H1 (cell line): ENCODE measurements at regions not wholly inside any gene's neighbourhood (a gene's known extent, or its start where the extent isn't known, plus 50 kb on each side); places are given as distances from the start of the nearest gene placed in this dataset.

ENCODE experiments used
- BCL11A ChIP-seq, 2 experiments: IDR thresholded peaks; one replicate each; pipeline ENCODE4 v1.6.1; 2011; ENCODE audit warnings: low read depth in 2 of 2, low read length in 2 of 2, mild to moderate bottlenecking in 2 of 2
- CHD1 ChIP-seq: IDR thresholded peaks from 2 replicates; pipeline ENCODE4 v1.6.1; 2012; ENCODE audit warnings: low read depth, low read length, improper control_type of control experiment
- CHD2 ChIP-seq: IDR thresholded peaks from 2 replicates; pipeline ENCODE4 v1.6.1; 2012; ENCODE audit warnings: low read length, improper control_type of control experiment
- CTBP2 ChIP-seq: IDR thresholded peaks from 2 replicates; pipeline ENCODE4 v1.7.0; 2011; ENCODE audit warnings: borderline replicate concordance, mild to moderate bottlenecking, moderate library complexity, mixed read lengths, low read length; ENCODE audit not compliant: insufficient read depth, insufficient read length
- MAFK ChIP-seq: IDR thresholded peaks from 2 replicates; pipeline ENCODE4 v1.6.1; 2012; ENCODE audit warnings: low read depth, mild to moderate bottlenecking, improper control_type of control experiment, low read length
- TAF1 ChIP-seq: IDR thresholded peaks from 2 replicates; pipeline ENCODE4 v1.6.1; 2011; ENCODE audit warnings: mild to moderate bottlenecking, low read depth, low read length
- TCF12 ChIP-seq: IDR thresholded peaks from 2 replicates; pipeline ENCODE4 v1.6.1; 2011; ENCODE audit warnings: low read depth, mild to moderate bottlenecking, low read length

DNA sequence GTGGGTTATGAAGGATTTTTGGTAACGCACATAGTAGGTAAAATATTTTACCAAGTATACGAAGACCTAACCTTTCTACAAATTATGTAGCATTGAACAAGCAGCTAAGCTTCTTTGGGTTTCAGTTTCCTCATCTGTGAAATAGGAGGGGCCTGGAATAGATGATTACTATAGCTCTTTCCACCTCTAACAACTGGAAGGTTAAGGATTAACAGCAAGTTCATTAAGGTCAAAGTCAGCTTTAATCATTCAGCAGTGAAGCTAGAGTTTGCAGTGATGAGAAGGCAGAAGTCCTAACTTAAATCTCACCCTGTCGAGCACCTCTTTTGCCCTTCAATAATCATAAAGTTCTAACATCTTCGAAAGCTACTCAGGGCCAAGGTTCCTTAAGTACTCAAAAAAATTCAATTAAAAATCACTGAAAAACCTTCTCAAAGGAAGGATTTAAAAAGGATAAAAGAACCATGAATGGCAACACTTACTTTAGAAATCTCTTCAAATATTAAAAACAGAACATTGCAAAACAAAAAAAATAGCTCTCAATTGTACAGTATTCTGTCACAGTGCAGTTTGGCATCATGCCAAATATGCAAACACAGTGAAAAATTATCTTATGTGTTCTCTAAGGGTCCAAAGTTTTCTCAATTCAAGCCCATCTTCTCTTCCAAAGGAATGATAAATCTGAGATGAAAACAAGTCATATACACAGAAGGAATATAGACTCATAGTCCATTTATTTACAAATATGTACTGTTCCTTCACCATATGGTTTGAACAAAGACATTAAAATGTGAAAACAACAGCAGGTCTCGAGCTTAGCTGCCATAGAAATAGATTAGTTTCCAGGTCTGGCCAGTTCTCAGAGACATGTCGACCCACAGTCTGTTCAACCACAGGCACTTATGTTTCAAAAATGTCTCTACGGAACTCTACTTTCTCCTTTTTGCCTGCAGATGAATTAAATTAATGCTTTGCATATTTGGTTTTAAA, 152.0 kb upstream of the SLC13A1 start (continued):
- TF ChIP-seq CTBP2 (no peak), TCF12 (no peak), TAF1 (no peak), CHD2 (no peak), CHD1 (no peak), BCL11A (IDR thresholded peaks at IDR 0.05; ENCODE audit: low read depth in 2 of 2, low read length in 2 of 2) (no peak), MAFK (no peak)
